GOT3 (cell line): ENCODE measurements at regions not wholly inside any gene's neighbourhood (a gene's known extent, or its start where the extent isn't known, plus 50 kb on each side); places are given as distances from the start of the nearest gene placed in this dataset.
"Not testable (repeated sequence)": the region's sequence is repeated elsewhere in the genome, so short reads cannot be mapped to it uniquely, and the experiment has no call there.

Experiments used
- DNase-seq: peaks from one replicate; lab custom pipeline; 2025; ENCODE audit warnings: mixed read lengths; lab: John Stamatoyannopoulos, UW

- DNase-seq: no peak
Observed at GRCh38 chr2:195458936-195459335, 198.1 kb upstream of the SLC39A10 start.

DNA sequence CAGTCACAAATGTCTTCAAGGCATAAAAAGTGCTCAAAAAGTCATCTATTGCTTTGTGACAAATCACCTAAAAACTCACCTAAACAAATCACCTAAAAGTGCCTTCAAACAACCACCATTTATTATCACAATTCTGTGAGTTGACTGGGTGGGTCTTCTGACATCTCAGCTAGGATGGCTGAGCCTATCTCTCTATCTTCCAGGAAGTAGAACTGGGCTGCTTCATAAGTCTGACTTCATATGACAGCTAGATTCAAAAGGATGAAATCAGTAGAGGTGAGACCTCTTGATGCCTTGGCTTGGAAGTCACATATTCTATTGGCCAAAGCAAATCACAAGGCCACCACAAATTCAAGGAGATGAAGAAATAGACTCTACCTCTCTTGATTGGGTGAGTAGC, 199.2 kb upstream of the SLC39A10 start:
- DNase-seq: no peak

DNA sequence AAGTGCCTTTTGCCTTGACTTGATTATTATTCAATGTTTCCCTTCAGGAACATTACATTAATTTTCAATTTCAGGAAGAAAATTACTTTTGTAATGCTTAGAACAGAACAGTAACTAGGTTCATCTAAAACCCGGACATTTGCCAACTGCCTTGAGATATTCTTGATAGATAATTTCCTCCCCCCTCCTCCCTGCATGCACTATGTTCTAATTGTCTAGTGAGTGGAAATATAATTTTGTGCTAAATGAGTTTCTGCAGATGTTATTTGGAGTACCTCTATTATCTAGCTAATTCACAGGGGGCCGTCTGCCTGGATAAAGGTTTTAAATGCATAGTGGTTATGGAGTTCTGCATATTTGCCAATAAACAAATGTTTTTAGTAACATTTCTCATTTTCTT, 200.3 kb upstream of the SLC39A10 start:
- no peak for DNase-seq

DNA sequence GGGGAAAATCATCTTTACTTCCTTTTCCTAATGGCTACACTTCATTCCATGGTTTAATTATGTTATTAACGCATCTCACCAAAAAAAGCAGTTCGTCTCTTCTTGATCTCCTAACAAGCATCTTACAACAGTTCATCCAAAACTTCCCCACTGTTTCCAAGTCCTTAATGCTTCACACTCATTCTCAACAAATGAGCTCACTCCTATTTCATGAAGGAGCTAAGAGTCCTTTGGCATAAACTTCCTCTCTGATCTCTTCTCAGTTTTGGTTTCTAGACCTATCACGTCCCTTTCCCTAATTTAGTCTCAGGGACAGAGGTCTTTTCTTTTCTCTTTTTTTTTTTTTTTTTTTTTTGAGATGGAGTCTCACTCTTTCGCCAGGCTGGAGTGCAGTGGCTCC, 205.9 kb upstream of the SLC39A10 start:
- DNase-seq: no peak

DNA sequence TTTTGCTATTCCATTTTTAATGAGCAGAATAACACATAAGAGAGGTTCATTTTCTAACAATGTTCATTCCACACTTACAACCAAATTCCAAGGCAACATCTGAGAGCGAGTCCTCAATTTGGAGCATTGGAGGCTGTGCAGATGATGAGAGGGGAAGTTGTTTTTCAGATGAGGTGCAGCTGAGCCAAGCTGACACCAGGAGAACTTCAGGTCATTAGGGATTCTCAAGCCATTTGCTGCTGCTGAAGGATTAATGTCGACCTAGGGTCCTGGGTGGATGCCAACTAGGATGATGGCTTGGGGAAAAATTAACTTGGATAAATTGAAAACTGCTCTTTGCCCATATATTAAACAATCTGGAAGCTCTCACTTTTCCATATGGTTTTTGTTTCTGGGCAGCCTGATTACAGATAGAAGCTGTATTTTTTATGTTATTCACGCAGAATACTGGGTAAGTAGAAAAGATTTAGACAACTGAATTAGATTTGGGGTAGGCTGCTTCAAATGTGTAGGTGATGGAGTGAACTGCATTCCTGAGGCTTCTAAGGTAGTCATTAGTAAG, 206.4 kb upstream of the SLC39A10 start:
- no peak for DNase-seq

- no peak for DNase-seq
Observed at GRCh38 chr2:195447323-195447975, 209.6 kb upstream of the SLC39A10 start.

- DNase-seq: no peak
Observed at GRCh38 chr2:195445639-195446038, 211.4 kb upstream of the SLC39A10 start.

DNA sequence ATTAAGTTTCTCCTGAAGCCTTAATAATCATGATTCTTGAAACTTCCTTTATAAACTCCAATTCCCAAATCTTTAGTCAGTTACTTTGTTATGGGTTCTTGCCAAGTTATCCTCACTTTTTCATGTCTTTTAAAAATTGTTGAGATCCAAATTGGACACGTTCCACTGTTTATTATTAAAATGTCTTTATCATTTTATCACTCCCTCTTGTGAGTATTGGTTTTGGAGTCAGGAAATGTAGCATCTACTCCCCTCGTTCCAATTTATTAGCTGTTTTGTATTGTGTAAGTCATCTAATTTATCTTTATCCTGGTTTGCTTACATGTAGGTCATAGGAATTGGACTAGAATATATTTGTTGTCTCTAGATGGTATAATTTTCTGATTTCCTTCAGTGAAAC, 213.1 kb upstream of the SLC39A10 start:
- DNase-seq: no peak

- no peak for DNase-seq
Observed at GRCh38 chr2:195442458-195443175, 214.4 kb upstream of the SLC39A10 start.

GRCh38 chr2:195438692-195439091, 218.3 kb upstream of the SLC39A10 start:
- DNase-seq: no peak

DNA sequence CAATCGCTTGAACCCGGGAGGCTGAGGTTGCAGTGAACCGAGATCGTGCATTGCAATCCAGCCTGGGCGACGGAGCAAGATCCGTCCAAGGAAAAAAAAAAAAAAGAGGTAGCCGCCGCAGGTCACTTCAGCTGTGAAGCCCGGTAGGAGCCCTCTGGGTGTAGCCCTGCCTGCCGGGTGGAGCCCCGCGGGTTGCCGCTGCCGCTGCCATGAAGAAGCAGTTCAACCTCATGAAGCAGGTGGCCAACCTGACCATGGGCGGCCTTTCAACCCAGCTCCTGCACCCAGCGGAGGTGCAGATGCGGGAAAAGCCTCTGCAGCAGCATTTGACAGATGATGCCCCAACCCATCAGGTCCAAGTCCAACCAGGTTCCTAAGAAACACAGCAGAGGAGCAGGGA, 219.5 kb upstream of the SLC39A10 start:
- no peak for DNase-seq

- no peak for DNase-seq
Observed at GRCh38 chr2:195434346-195434745, 222.7 kb upstream of the SLC39A10 start.

DNA sequence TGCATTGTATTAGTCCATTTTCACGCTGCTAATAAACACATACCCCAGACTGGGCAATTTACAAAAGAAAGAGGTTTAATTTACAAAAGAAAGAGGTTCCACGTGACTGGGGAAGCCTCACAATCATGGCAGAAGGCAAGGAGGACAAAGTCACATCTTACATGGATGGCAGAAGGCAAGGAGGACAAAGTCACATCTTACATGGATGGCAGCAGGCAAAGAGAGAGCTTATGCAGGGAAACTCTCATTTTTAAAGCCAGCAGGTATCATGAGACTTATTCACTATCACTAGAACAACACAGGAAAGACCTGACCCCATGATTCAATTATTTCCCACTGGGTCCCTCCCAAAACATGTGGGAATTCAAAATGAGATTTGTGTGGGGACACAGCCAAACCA, 223.3 kb upstream of the SLC39A10 start:
- DNase-seq: not testable (repeated sequence)

DNA sequence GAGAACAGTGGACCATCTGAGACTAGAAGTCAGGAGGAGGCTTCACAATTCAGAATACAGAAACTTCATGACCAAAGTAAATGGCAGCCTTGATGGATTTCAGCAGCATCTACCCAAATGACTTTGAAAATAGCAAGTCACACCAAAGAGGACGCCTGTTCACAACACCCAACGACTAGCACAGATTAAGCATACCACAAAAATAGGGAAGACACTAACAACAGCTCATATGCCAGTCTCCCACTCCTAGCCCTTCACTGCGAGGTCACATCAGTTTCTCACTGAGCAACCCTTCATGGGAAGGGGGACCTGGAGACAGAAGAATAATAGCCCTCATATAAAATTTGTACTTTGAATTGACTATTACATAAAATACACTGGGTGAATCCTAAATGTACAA, 228.4 kb upstream of the SLC39A10 start:
- no peak for DNase-seq

- DNase-seq: no peak
Observed at GRCh38 chr2:195425328-195425727, 231.7 kb upstream of the SLC39A10 start.

DNA sequence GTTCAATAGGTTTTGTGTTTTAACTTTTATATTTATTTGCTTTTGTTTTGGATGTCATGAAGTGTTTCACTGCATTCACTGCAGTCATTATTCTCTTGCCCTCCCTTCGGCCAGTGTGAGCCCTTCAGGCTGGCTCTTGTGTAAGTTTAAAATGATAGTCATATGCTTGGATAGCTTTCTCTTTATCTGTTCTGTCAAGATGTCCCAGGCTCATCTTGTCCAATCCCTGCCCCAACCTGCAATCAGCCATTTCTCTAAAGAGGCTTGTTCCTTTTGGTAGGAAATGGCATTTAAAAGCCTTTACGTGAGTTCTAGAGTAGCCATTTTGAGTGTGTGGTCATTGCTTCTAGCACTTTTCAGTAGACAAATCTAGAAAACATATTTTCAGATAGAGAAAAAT, 238.0 kb upstream of the SLC39A10 start:
- DNase-seq: no peak

DNA sequence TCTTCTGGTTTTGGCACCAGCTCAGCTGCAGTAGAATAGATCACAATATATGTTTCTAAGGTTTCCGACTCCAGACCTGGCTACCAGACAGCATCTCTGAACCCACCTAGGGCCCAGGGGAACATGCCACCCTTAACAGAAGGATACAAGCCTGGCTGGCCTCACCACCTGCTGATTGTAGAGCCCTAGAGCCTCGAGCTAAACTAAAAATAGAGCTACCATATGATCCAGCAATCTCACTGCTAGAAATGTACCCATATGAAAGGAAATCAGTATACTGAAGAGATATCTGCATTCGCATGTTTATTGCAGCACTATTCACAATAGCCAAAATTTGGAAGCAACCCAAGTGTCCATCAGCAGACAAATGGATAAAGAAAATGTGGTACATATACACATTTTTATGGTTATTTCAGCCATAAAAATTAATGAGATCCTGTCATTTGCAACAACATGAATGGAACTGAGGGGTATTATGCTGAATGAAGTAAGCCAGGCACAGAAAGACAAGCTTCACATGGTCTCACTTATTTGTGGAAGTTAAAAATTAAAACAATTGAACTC, 242.4 kb upstream of the SLC39A10 start:
- no peak for DNase-seq

DNA sequence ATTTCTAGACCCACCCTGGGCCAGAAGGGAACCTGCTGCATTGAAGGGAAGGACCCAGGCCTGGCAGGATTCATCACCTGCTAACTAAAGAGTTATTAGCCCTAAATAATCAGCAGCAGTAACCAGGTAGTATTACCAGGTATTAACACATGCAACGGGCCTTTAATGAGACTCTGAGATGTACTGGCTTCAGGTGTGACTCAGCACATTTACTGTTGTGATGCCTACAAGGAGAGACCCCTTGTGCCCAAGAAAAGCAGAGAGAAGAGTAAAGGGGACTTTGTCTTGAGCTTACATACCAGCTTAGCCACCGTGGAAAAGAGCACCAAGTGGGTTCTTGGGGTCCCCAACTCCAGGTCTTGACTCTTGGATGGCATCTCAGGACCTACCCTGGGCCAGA, 243.1 kb upstream of the SLC39A10 start:
- DNase-seq: no peak

GRCh38 chr2:195413422-195413821, 243.6 kb upstream of the SLC39A10 start:
- no peak for DNase-seq

DNA sequence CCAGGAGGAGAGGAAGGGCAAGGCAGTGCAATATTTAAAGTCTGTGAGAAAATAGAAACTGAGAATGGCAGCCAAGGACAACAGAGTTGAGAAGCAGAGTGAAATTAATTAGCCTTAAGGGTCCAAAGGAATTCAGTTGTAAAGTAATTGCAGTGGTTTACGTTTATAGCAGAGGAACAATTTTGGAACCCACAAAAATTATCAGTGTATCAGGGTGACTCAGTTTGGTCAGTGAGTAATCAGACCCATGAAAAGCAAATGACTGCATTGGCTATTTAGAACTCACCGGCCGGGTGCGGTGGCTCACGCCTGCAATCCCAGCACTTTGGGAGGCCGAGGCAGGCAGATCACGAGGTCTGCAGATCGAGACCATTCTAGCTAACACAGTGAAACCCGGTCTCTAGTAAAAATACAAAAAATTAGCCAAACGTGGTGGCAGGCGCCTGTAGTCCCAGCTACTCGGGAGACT, 245.8 kb upstream of the SLC39A10 start:
- DNase-seq: no peak

DNA sequence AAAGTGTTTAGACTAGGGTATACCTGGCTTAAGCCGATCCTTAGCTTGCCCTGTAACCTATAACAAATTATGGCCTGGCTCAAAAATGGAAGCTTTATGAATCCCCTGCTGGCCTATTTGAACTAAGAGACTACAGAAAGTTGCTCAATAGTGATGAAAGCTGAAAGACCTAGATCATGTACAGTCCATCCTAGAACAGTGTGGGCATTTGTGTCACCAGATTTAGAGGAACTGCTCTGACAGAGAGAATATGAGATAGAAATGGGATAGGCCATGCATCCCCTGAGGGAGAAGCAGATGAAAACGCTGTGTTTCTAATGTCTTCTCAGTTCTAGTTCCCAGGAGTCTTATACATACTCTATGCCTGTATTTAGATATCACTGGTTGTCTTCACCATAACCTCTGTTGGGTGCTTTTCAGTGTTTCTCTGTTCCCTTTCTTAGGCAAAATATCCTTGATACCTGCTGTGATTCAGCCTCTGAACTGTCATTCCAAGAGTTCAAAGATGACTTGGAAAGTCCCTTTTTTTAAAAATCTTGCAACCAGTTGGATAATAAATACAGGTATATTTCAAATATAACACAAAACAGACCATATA, 246.9 kb upstream of the SLC39A10 start:
- no peak for DNase-seq

DNA sequence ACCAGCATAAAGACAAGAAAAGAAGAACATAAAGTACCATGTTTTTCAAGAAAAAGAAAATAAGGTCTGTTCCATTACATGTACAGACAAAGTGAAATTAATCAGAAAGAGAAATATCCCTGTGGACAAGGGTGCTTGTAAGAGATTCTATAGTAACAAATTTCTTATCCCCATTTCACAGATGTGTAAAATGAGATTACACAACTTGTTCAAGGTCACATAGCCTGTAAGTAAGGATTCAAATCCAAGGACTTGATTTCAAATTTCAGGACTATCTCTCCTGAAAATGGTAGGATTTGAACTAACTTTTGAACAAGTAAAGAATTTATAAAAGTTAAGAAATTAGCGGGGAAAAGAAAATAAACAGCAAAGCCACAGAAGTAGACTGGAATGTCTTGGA, 248.2 kb upstream of the SLC39A10 start:
- no peak for DNase-seq

DNA sequence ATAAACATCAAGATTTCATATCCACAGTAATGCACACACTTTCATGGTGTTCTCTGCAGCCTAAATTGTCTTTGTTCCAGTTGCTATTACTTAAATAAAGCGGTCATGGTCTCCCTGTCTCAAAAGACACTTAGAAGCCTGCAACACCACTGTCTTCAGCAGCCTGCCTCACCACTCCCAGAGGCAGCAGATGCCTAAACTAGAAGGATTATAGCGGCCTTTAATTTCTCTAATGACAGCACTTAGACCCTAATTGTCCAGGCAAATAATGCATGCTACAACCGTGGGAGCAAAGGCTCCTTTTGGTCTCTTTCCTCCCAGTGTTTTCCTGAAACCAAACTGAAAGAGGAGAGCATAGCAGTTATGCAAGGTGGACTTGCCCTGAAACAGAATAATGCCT, 248.8 kb upstream of the SLC39A10 start:
- DNase-seq: no peak
